Naive B cell (primary cell): ENCODE measurements at regions not wholly inside any gene's neighbourhood (a gene's known extent, or its start where the extent isn't known, plus 50 kb on each side); places are given as distances from the start of the nearest gene placed in this dataset.
"Not testable (repeated sequence)": the region's sequence is repeated elsewhere in the genome, so short reads cannot be mapped to it uniquely, and the experiment has no call there.

Experiments used
- ATAC-seq, 2 donors: fragments of 150-1000 bp; cut with Tn5 transposase; 2 replicates each; pipeline ENCODE4 v1.10.0; 2021; ENCODE audit warnings: low read depth in 2 of 2, mild to moderate bottlenecking in 2 of 2, moderate library complexity in 2 of 2
- DNase-seq: peaks from one replicate; pipeline ENCODE4 v3.0.0; 2022
- H3K27ac Mint-ChIP-seq, 6 donors: one replicate each; pipeline ENCODE4 v1.8.0; 2020 to 2022; ENCODE audit warnings: mild to moderate bottlenecking in 6 of 6, mixed read lengths in 6 of 6, moderate library complexity in 5 of 6, inconsistent platforms in 2 of 6
- H3K27me3 Mint-ChIP-seq, 3 donors: one replicate each; pipeline ENCODE4 v1.8.0; 2021 to 2022; ENCODE audit warnings: mixed read lengths in 3 of 3, mild to moderate bottlenecking in 1 of 3
- H3K36me3 Mint-ChIP-seq, 2 donors: one replicate each; pipeline ENCODE4 v1.8.0; 2020 to 2022; ENCODE audit warnings: mixed read lengths in 2 of 2, inconsistent platforms in 1 of 2, mild to moderate bottlenecking in 1 of 2
- H3K4me1 Mint-ChIP-seq, 3 donors: one replicate each; pipeline ENCODE4 v1.8.0; 2020 to 2022; ENCODE audit warnings: mixed read lengths in 3 of 3, inconsistent platforms in 1 of 3, mild to moderate bottlenecking in 1 of 3, moderate library complexity in 1 of 3
- H3K4me3 Mint-ChIP-seq, 8 donors: one replicate each; pipeline ENCODE4 v1.8.0; 2020 to 2022; ENCODE audit warnings: mild to moderate bottlenecking in 8 of 8, mixed read lengths in 8 of 8, moderate library complexity in 8 of 8, inconsistent platforms in 2 of 8
- H3K9me3 Mint-ChIP-seq, 7 donors: one replicate each; pipeline ENCODE4 v1.8.0; 2020 to 2022; ENCODE audit warnings: mixed read lengths in 7 of 7, mild to moderate bottlenecking in 5 of 7, inconsistent platforms in 2 of 7, moderate library complexity in 1 of 7

- Mint-ChIP-seq H3K36me3 (no peaks in the 10 kb centered on the region), H3K27me3 (peaks cover 0 to 13% (median 8%) of the 10 kb centered on the region in 3 donors), H3K27ac (no peak overlapping the region), H3K9me3 (no peaks in the 10 kb centered on the region), H3K4me1 (no peaks in the 10 kb centered on the region), H3K4me3 (no peak overlapping the region)
- ATAC-seq, result no peak
- no peak for DNase-seq
These were observed 585.3 kb upstream of the TLE4 start for GRCh38 chr9:78986446-78986845.

GRCh38 chr9:78989031-78989658, 582.6 kb upstream of the TLE4 start:
- H3K27ac Mint-ChIP-seq, result no peak overlapping the region
- H3K4me3 Mint-ChIP-seq, result no peak overlapping the region
- no peaks in the 10 kb centered on the region for H3K36me3 Mint-ChIP-seq
- ATAC-seq (no peak), DNase-seq (no peak)
- no peaks in the 10 kb centered on the region for H3K4me1 Mint-ChIP-seq
- H3K27me3 Mint-ChIP-seq, result peaks cover 0 to 9% (median 0%) of the 10 kb centered on the region in 3 donors
- no peaks in the 10 kb centered on the region for H3K9me3 Mint-ChIP-seq

GRCh38 chr9:78994471-78994870, 577.3 kb upstream of the TLE4 start:
- DNase-seq (no peak), ATAC-seq (no peak)
- H3K4me3 Mint-ChIP-seq, result no peak overlapping the region
- peaks cover 0 to 5% (median 0%) of the 10 kb centered on the region in 3 donors for H3K27me3 Mint-ChIP-seq
- no peak overlapping the region for H3K27ac Mint-ChIP-seq
- H3K9me3 Mint-ChIP-seq, result peaks cover 0 to 4% (median 0%) of the 10 kb centered on the region in 7 donors
- no peaks in the 10 kb centered on the region for H3K4me1 Mint-ChIP-seq
- H3K36me3 Mint-ChIP-seq, result no peaks in the 10 kb centered on the region

- not testable (repeated sequence) for DNase-seq, H3K9me3 Mint-ChIP-seq, ATAC-seq, H3K27ac Mint-ChIP-seq, H3K27me3 Mint-ChIP-seq, H3K4me1 Mint-ChIP-seq, H3K36me3 Mint-ChIP-seq, H3K4me3 Mint-ChIP-seq
These were observed 576.8 kb upstream of the TLE4 start for GRCh38 chr9:78994974-78995373.

GRCh38 chr9:78997296-78997695, 574.5 kb upstream of the TLE4 start:
- Mint-ChIP-seq H3K27me3 (peaks cover 0 to 5% (median 0%) of the 10 kb centered on the region in 3 donors), H3K4me1 (no peaks in the 10 kb centered on the region), H3K9me3 (peaks cover 0 to 15% (median 0%) of the 10 kb centered on the region in 7 donors), H3K4me3 (no peak overlapping the region), H3K36me3 (no peaks in the 10 kb centered on the region), H3K27ac (no peak overlapping the region)
- ATAC-seq, result no peak
- DNase-seq, result no peak

- Mint-ChIP-seq H3K27me3 (no peaks in the 10 kb centered on the region), H3K36me3 (no peaks in the 10 kb centered on the region), H3K9me3 (peaks cover 0 to 15% (median 0%) of the 10 kb centered on the region in 7 donors), H3K4me1 (no peaks in the 10 kb centered on the region), H3K27ac (no peak overlapping the region), H3K4me3 (no peak overlapping the region)
- DNase-seq (no peak), ATAC-seq (no peak)
These were observed 571.3 kb upstream of the TLE4 start for GRCh38 chr9:79000230-79001002.

GRCh38 chr9:79001012-79001411, 570.8 kb upstream of the TLE4 start:
- Mint-ChIP-seq H3K36me3 (no peaks in the 10 kb centered on the region), H3K27ac (no peak overlapping the region), H3K27me3 (peaks cover 0 to 1% (median 0%) of the 10 kb centered on the region in 3 donors), H3K4me3 (no peak overlapping the region), H3K4me1 (no peaks in the 10 kb centered on the region), H3K9me3 (peaks cover 0 to 15% (median 0%) of the 10 kb centered on the region in 7 donors)
- ATAC-seq (no peak), DNase-seq (no peak)

GRCh38 chr9:79003514-79003913, 568.3 kb upstream of the TLE4 start:
- peaks cover 0 to 15% (median 0%) of the 10 kb centered on the region in 7 donors for H3K9me3 Mint-ChIP-seq
- ATAC-seq, result no peak
- no peak overlapping the region for H3K4me3 Mint-ChIP-seq
- no peak for DNase-seq
- H3K4me1 Mint-ChIP-seq, result peaks cover 0 to 5% (median 3%) of the 10 kb centered on the region in 3 donors
- H3K36me3 Mint-ChIP-seq, result no peaks in the 10 kb centered on the region
- no peak overlapping the region for H3K27ac Mint-ChIP-seq
- H3K27me3 Mint-ChIP-seq, result peaks cover 0 to 5% (median 0%) of the 10 kb centered on the region in 3 donors

GRCh38 chr9:79004032-79004431, 567.7 kb upstream of the TLE4 start:
- Mint-ChIP-seq H3K4me1 (peaks cover 0 to 7% (median 3%) of the 10 kb centered on the region in 3 donors), H3K4me3 (no peak overlapping the region), H3K27ac (no peak overlapping the region), H3K27me3 (peaks cover 0 to 5% (median 0%) of the 10 kb centered on the region in 3 donors), H3K9me3 (peaks cover 0 to 15% (median 0%) of the 10 kb centered on the region in 7 donors), H3K36me3 (no peaks in the 10 kb centered on the region)
- no peak for ATAC-seq
- DNase-seq, result no peak

- DNase-seq (no peak), ATAC-seq (no peak)
- Mint-ChIP-seq H3K4me1 (peaks cover 0 to 7% (median 3%) of the 10 kb centered on the region in 3 donors), H3K27me3 (peaks cover 0 to 5% (median 0%) of the 10 kb centered on the region in 3 donors), H3K9me3 (no peaks in the 10 kb centered on the region), H3K4me3 (no peak overlapping the region), H3K36me3 (no peaks in the 10 kb centered on the region), H3K27ac (no peak overlapping the region)
These were observed 565.2 kb upstream of the TLE4 start for GRCh38 chr9:79006546-79006945.

GRCh38 chr9:79007701-79008483, 563.9 kb upstream of the TLE4 start:
- Mint-ChIP-seq H3K36me3 (no peaks in the 10 kb centered on the region), H3K9me3 (no peaks in the 10 kb centered on the region), H3K4me1 (peaks cover 0 to 7% (median 3%) of the 10 kb centered on the region in 3 donors), H3K4me3 (no peak overlapping the region), H3K27me3 (peaks cover 0 to 5% (median 0%) of the 10 kb centered on the region in 3 donors), H3K27ac (no peak overlapping the region)
- DNase-seq (no peak), ATAC-seq (no peak)

GRCh38 chr9:79008916-79009315, 562.8 kb upstream of the TLE4 start:
- H3K27ac Mint-ChIP-seq, result no peak overlapping the region
- H3K9me3 Mint-ChIP-seq, result no peaks in the 10 kb centered on the region
- H3K4me1 Mint-ChIP-seq, result peaks cover 0 to 7% (median 3%) of the 10 kb centered on the region in 3 donors
- no peak for ATAC-seq
- no peak overlapping the region for H3K4me3 Mint-ChIP-seq
- H3K36me3 Mint-ChIP-seq, result no peaks in the 10 kb centered on the region
- no peak for DNase-seq
- peaks cover 0 to 5% (median 0%) of the 10 kb centered on the region in 3 donors for H3K27me3 Mint-ChIP-seq

- Mint-ChIP-seq H3K4me3 (no peak overlapping the region), H3K27ac (no peak overlapping the region), H3K4me1 (peaks cover 0 to 7% (median 3%) of the 10 kb centered on the region in 3 donors), H3K36me3 (no peaks in the 10 kb centered on the region), H3K27me3 (no peaks in the 10 kb centered on the region), H3K9me3 (peaks cover 0 to 3% (median 0%) of the 10 kb centered on the region in 7 donors)
- DNase-seq (no peak), ATAC-seq (no peak)
These were observed 560.3 kb upstream of the TLE4 start for GRCh38 chr9:79011461-79011860.
